ENCODE measurements at regions not wholly inside any gene's neighbourhood (a gene's known extent, or its start where the extent isn't known, plus 50 kb on each side); places are given as distances from the start of the nearest gene placed in this dataset.

- H3K27me3 ChIP-seq (ENCODE audit: control insufficient read depth in 2 of 2, insufficient read depth in 2 of 2, low read length in 2 of 2) = no peaks in the 10 kb centered on the region
- no peak overlapping the region for H3K9ac ChIP-seq (ENCODE audit: insufficient read depth in 1 of 2, low read depth in 2 of 2, low read length in 2 of 2)
- in situ Hi-C loops (cut with MboI) (no loop called here), intact Hi-C loops (cut with micrococcal nuclease) (no loop called here)
- ChIA-PET CTCF (ENCODE audit: low intra/inter-chr PET ratio) (no interaction called here), POLR2A (no interaction called here)
- DNase-seq (ENCODE audit: extremely low read depth in 1 of 4, low spot score in 3 of 4) (no peak), ATAC-seq (no peak), FAIRE-seq (no peak)
- H3K27ac ChIP-seq (ENCODE audit: extremely low read depth, low read depth, low read length) = no peak overlapping the region
- H4K20me1 ChIP-seq (replicated peaks; ENCODE audit: control insufficient read depth, insufficient read depth, low read length) = no peaks in the 10 kb centered on the region
- BruUV-seq (replicated peaks) = no TSS peak
- no peak overlapping the region for H3K4me2 ChIP-seq (ENCODE audit: insufficient read depth, low read length)
- 2% methylated on average over 4 of the region's 4 CpGs for WGBS (ENCODE audit: insufficient coverage, low coverage, missing lambda C conversion rate)
- peaks cover 2% of the 10 kb centered on the region; the same call in 1 of the 2 replicates for H3K9me3 ChIP-seq (replicated peaks; ENCODE audit: control insufficient read depth, insufficient read depth, low read depth, low read length)
- H3K9me1 ChIP-seq (ENCODE audit: control insufficient read depth, insufficient read depth, low read length) = no peaks in the 10 kb centered on the region
- TF ChIP-seq EZH2 (IDR thresholded peaks at IDR 0.05; ENCODE audit: borderline replicate concordance, low read depth, low read length) = no peak
- H3K4me3 ChIP-seq = no peak overlapping the region
- H2AFZ ChIP-seq (ENCODE audit: low read depth, low read length) = no peak overlapping the region
- no peaks in the 10 kb centered on the region for H3K79me2 ChIP-seq (ENCODE audit: control insufficient read depth, insufficient read depth, low read length)
- H3K4me1 ChIP-seq (replicated peaks in 1 of 2; ENCODE audit: control insufficient read depth in 2 of 2, insufficient read depth in 2 of 2, low read length in 2 of 2) = no peaks in the 10 kb centered on the region
- H3K36me3 ChIP-seq (ENCODE audit: control insufficient read depth, insufficient read depth, low read length) = no peaks in the 10 kb centered on the region
Measured at GRCh38 chr5:32984851-32985610, 273.9 kb downstream of the NPR3 start.

DNA sequence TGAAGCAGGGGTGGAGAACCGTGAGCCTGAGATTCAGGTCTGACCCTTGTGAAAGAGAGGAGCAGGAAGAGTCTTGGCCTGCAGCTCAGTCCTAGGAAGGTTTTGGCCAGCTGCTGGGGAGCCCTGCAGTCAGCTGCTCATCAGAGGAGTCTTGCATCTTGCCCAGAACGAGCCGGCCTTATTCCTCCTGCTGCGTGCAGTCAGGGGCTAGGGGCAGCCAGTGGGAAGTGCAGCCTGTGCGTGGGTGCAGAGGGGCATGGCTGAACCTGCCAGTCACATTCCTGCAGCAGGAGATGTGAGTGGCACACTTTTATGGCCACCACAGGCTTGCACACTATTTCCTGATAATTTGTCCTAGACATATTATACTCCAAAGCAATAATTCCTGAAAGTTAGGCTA is 278.7 kb downstream of the NPR3 start:
- CTCF ChIA-PET (ENCODE audit: low intra/inter-chr PET ratio) = no interaction called here

More for the DNA sequence above, 278.7 kb downstream of the NPR3 start:
- no TSS peak for BruUV-seq (replicated peaks)
- Histone ChIP-seq H3K9me3 (replicated peaks; ENCODE audit: control insufficient read depth, insufficient read depth, low read depth, low read length) (no peaks in the 10 kb centered on the region; the same call in 1 of the 2 replicates), H3K9ac (ENCODE audit: insufficient read depth in 1 of 2, low read depth in 2 of 2, low read length in 2 of 2) (no peak overlapping the region), H3K4me1 (replicated peaks in 1 of 2; ENCODE audit: control insufficient read depth in 2 of 2, insufficient read depth in 2 of 2, low read length in 2 of 2) (no peaks in the 10 kb centered on the region), H3K79me2 (ENCODE audit: control insufficient read depth, insufficient read depth, low read length) (no peaks in the 10 kb centered on the region), H3K36me3 (ENCODE audit: control insufficient read depth, insufficient read depth, low read length) (no peaks in the 10 kb centered on the region), H3K9me1 (ENCODE audit: control insufficient read depth, insufficient read depth, low read length) (no peaks in the 10 kb centered on the region), H3K27ac (ENCODE audit: extremely low read depth, low read depth, low read length) (no peak overlapping the region), H3K27me3 (ENCODE audit: control insufficient read depth in 2 of 2, insufficient read depth in 2 of 2, low read length in 2 of 2) (no peaks in the 10 kb centered on the region), H3K4me2 (ENCODE audit: insufficient read depth, low read length) (no peak overlapping the region), H3K4me3 (no peak overlapping the region), H4K20me1 (replicated peaks; ENCODE audit: control insufficient read depth, insufficient read depth, low read length) (no peaks in the 10 kb centered on the region), H2AFZ (ENCODE audit: low read depth, low read length) (no peak overlapping the region)
- ATAC-seq (no peak), DNase-seq (ENCODE audit: extremely low read depth in 1 of 4, low spot score in 3 of 4) (no peak), FAIRE-seq (no peak)
- TF ChIP-seq, protein P1, sequence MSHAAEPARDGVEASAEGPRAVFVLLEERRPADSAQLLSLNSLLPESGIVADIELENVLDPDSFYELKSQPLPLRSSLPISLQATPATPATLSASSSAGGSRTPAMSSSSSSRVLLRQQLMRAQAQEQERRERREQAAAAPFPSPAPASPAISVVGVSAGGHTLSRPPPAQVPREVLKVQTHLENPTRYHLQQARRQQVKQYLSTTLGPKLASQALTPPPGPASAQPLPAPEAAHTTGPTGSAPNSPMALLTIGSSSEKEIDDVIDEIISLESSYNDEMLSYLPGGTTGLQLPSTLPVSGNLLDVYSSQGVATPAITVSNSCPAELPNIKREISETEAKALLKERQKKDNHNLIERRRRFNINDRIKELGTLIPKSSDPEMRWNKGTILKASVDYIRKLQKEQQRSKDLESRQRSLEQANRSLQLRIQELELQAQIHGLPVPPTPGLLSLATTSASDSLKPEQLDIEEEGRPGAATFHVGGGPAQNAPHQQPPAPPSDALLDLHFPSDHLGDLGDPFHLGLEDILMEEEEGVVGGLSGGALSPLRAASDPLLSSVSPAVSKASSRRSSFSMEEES (CRISPR knock-in tag; IDR thresholded peaks at IDR 0.05) = no peak
- TF ChIP-seq, protein P2, sequence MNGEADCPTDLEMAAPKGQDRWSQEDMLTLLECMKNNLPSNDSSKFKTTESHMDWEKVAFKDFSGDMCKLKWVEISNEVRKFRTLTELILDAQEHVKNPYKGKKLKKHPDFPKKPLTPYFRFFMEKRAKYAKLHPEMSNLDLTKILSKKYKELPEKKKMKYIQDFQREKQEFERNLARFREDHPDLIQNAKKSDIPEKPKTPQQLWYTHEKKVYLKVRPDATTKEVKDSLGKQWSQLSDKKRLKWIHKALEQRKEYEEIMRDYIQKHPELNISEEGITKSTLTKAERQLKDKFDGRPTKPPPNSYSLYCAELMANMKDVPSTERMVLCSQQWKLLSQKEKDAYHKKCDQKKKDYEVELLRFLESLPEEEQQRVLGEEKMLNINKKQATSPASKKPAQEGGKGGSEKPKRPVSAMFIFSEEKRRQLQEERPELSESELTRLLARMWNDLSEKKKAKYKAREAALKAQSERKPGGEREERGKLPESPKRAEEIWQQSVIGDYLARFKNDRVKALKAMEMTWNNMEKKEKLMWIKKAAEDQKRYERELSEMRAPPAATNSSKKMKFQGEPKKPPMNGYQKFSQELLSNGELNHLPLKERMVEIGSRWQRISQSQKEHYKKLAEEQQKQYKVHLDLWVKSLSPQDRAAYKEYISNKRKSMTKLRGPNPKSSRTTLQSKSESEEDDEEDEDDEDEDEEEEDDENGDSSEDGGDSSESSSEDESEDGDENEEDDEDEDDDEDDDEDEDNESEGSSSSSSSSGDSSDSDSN (IDR thresholded peaks at IDR 0.05; ENCODE audit: borderline replicate concordance in 1 of 2, low read depth in 2 of 2, low read length in 2 of 2) = no peak
- TF ChIP-seq E2F8 (IDR thresholded peaks at IDR 0.05; ENCODE audit: low read depth, partially characterized antibody) (no peak), SMAD2 (IDR thresholded peaks at IDR 0.05; ENCODE audit: low read depth, low read length) (no peak), ZNF707 (CRISPR knock-in tag; conservative IDR thresholded peaks at IDR 0.05) (no peak), ZC3H11A (IDR thresholded peaks at IDR 0.05; ENCODE audit: low read depth, low read length) (no peak)
- intact Hi-C loops (cut with micrococcal nuclease) (no loop called here), in situ Hi-C loops (cut with MboI) (no loop called here)
- WGBS (ENCODE audit: insufficient coverage, low coverage, missing lambda C conversion rate) = 3% methylated on average over 5 of the region's 5 CpGs
- POLR2A ChIA-PET = no interaction called here
